ENCODE measurements at regions not wholly inside any gene's neighbourhood (a gene's known extent, or its start where the extent isn't known, plus 50 kb on each side); places are given as distances from the start of the nearest gene placed in this dataset.

DNA sequence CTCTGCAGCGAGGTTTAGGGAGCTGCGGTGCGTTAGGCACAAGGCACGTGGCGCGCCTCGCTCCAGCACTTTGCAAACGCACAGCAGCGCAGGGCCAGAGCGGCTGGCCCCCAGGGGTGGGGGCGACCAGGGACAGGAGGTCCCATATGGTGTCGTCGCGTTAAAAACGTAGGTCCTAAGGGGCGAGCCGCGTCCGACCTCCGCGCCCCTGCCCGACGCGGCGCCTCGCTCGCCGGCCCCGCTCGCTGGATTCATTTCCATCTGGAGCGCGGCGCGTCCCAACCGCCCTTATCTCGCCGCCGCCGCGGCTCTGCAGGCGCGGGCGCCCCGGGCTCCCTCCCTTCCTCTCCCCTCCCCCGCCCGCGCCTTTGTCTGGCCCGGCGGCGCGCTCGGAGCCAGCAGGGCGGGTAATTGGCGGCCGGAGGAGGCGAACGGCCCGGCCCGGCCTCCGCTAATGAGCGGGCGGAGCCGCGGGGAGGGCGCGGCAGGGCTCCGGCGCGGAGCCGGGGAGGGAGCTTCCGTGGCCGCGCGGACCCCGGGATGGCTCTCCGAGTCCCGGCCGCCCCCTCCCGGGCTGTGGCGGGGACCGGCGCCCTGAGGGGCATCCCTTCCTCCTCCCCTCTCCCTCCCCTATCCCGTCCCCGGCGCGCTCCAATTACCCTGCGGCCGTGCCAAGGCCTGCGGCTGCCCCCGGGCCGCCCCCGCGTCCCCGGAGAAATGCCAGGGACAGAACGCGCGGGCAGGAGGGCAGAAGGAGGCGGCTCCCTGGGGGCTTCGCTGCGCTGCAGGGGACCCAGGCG is 409.0 kb downstream of the BCOR start (continued):
- peak; percentile 81 for TF ChIP-seq PCBP1 (IDR thresholded peaks at IDR 0.05; ENCODE audit: low read depth, low read length, poor library complexity, severe bottlenecking)
- TF ChIP-seq, protein P1, sequence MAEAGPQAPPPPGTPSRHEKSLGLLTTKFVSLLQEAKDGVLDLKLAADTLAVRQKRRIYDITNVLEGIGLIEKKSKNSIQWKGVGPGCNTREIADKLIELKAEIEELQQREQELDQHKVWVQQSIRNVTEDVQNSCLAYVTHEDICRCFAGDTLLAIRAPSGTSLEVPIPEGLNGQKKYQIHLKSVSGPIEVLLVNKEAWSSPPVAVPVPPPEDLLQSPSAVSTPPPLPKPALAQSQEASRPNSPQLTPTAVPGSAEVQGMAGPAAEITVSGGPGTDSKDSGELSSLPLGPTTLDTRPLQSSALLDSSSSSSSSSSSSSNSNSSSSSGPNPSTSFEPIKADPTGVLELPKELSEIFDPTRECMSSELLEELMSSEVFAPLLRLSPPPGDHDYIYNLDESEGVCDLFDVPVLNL (CRISPR knock-in tag; IDR thresholded peaks at IDR 0.05; ENCODE audit: low read depth): peak; percentile 44; the same call in 1 of the 2 replicates
- TF ChIP-seq ZNF384 (IDR thresholded peaks at IDR 0.05; ENCODE audit: low read depth, low read length): no peak
- no peak for TF ChIP-seq FOXK2 (conservative IDR thresholded peaks at IDR 0.05 in 1 of 2, IDR thresholded peaks at IDR 0.05 in 1 of 2; ENCODE audit: low read depth in 2 of 2)
- no peak for TF ChIP-seq BMI1 (IDR thresholded peaks at IDR 0.05; ENCODE audit: low read length)
- no peak for TF ChIP-seq PHF21A (IDR thresholded peaks at IDR 0.05; ENCODE audit: borderline replicate concordance, low read depth)
- peak; percentile 64 for TF ChIP-seq CBFA2T3 (IDR thresholded peaks at IDR 0.05)
- TF ChIP-seq RB1 (IDR thresholded peaks at IDR 0.05; ENCODE audit: low read depth): peak; percentile 67; the same call in 1 of the 2 replicates
- no peak for TF ChIP-seq NFATC3 (IDR thresholded peaks at IDR 0.05)
- no peak for TF ChIP-seq NR3C1 (CRISPR knock-in tag; IDR thresholded peaks at IDR 0.05)
- no peak for TF ChIP-seq CHD1 (IDR thresholded peaks at IDR 0.05; ENCODE audit: low read length)
- TF ChIP-seq, protein P2, sequence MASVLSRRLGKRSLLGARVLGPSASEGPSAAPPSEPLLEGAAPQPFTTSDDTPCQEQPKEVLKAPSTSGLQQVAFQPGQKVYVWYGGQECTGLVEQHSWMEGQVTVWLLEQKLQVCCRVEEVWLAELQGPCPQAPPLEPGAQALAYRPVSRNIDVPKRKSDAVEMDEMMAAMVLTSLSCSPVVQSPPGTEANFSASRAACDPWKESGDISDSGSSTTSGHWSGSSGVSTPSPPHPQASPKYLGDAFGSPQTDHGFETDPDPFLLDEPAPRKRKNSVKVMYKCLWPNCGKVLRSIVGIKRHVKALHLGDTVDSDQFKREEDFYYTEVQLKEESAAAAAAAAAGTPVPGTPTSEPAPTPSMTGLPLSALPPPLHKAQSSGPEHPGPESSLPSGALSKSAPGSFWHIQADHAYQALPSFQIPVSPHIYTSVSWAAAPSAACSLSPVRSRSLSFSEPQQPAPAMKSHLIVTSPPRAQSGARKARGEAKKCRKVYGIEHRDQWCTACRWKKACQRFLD (CRISPR knock-in tag; IDR thresholded peaks at IDR 0.05): 0 out of 2 replicates have a peak, but pooled peaks have one; percentile 42
- TF ChIP-seq RHOXF2B (CRISPR knock-in tag; conservative IDR thresholded peaks at IDR 0.05): no peak
- no peak for TF ChIP-seq HNRNPH1 (optimal IDR thresholded peaks at IDR 0.05; ENCODE audit: low read depth, low read length)
- no peak for TF ChIP-seq FOXM1 (IDR thresholded peaks at IDR 0.05; ENCODE audit: low read depth)
- TF ChIP-seq FOXM1 (CRISPR knock-in tag; IDR thresholded peaks at IDR 0.05; ENCODE audit: low read depth): no peak
- TF ChIP-seq NCOA1 (IDR thresholded peaks at IDR 0.05; ENCODE audit: low read depth): no peak
- no peak for TF ChIP-seq CEBPZ (IDR thresholded peaks at IDR 0.05; ENCODE audit: borderline replicate concordance, low read depth, low read length)
- no peak for TF ChIP-seq ZBTB7A (IDR thresholded peaks at IDR 0.05; ENCODE audit: borderline replicate concordance, control insufficient read depth, low read depth, low read length)
- TF ChIP-seq CHD4 (IDR thresholded peaks at IDR 0.05; ENCODE audit: insufficient read depth, insufficient replicate concordance, low read depth, low read length, poor library complexity, severe bottlenecking): no peak
- TF ChIP-seq USF2 (CRISPR knock-in tag; IDR thresholded peaks at IDR 0.05): peak; percentile 32; the same call in 1 of the 2 replicates
- no peak for TF ChIP-seq SIRT6 (IDR thresholded peaks at IDR 0.05; ENCODE audit: low read depth, low read length)
